Caco-2 (cell line): ENCODE measurements at regions not wholly inside any gene's neighbourhood (a gene's known extent, or its start where the extent isn't known, plus 50 kb on each side); places are given as distances from the start of the nearest gene placed in this dataset.

ENCODE experiments used
- BruUV-seq: library from RNA; stranded (reverse); fragments of 400-500 nt; replicated peaks from 2 replicates; lab custom pipeline; 2021; lab: Mats Ljungman, UMichigan
- CTCF ChIA-PET: fragments of 300-600 bp; sonication (Branson Sonifier 250); formaldehyde crosslinking; loops from one replicate; lab custom pipeline; 2022; ENCODE audit warnings: antibody characterized with exemption; lab: Charles Lee
- POLR2A ChIA-PET: fragments of 300-600 bp; sonication (Branson Sonifier 250); formaldehyde crosslinking; loops from one replicate; lab custom pipeline; 2022; ENCODE audit warnings: antibody characterized with exemption; lab: Charles Lee
- DNase-seq, 2 experiments: peaks; one replicate each; pipeline versions ENCODE4 v3.0.0 to v3.0.0-alpha.2; 2020 to 2022
- H3K27me3 ChIP-seq: replicated peaks from 2 replicates; pipeline ENCODE4 v1.6.0; 2011; ENCODE audit warnings: low read length; ENCODE audit not compliant: control insufficient read depth, insufficient read depth
- H3K36me3 ChIP-seq: 2 replicates; pipeline ENCODE4 v1.5.1; 2011; ENCODE audit warnings: low read length; ENCODE audit not compliant: control insufficient read depth, insufficient read depth
- H3K4me1 ChIP-seq: fragments of 250-450 bp; sonication (Bioruptor Pico); 2 replicates; pipeline ENCODE4 v1.5.1; 2020; ENCODE audit warnings: mild to moderate bottlenecking
- H3K4me3 ChIP-seq: 2 replicates; pipeline ENCODE4 v1.5.1; 2011; ENCODE audit warnings: low read depth, mild to moderate bottlenecking, control low read depth, low read length
- H3K9me3 ChIP-seq: fragments of 250-450 bp; sonication (Bioruptor Pico); 2 replicates; pipeline ENCODE4 v1.5.1; 2020; ENCODE audit warnings: mild to moderate bottlenecking, moderate library complexity
- H3K27ac Mint-ChIP-seq: one replicate; pipeline ENCODE4 v1.8.0; 2022; ENCODE audit warnings: mixed read lengths; ENCODE audit not compliant: unreplicated experiment
- H3K27me3 Mint-ChIP-seq: one replicate; pipeline ENCODE4 v1.8.0; 2022; ENCODE audit warnings: mixed read lengths; ENCODE audit not compliant: insufficient read depth, unreplicated experiment
- H3K36me3 Mint-ChIP-seq: one replicate; pipeline ENCODE4 v1.8.0; 2022; ENCODE audit warnings: mild to moderate bottlenecking, mixed read lengths; ENCODE audit not compliant: insufficient read depth, unreplicated experiment
- H3K4me1 Mint-ChIP-seq: one replicate; pipeline ENCODE4 v1.8.0; 2022; ENCODE audit warnings: low read depth, mixed read lengths; ENCODE audit not compliant: unreplicated experiment
- H3K4me3 Mint-ChIP-seq: one replicate; pipeline ENCODE4 v1.8.0; 2022; ENCODE audit warnings: mild to moderate bottlenecking, moderate library complexity, mixed read lengths; ENCODE audit not compliant: unreplicated experiment
- H3K9me3 Mint-ChIP-seq: one replicate; pipeline ENCODE4 v1.8.0; 2022; ENCODE audit warnings: mixed read lengths; ENCODE audit not compliant: unreplicated experiment
- intact Hi-C: fragments of 100-400 bp; cut with micrococcal nuclease; formaldehyde crosslinking; loops from one replicate; pipeline ENCODE4 v1.10.0; 2022; ENCODE audit not compliant: unreplicated experiment
- TF ChIP-seq, protein P1 (sequence below), 2 experiments: fragments of 200-600 bp in 1 of 2; IDR thresholded peaks; 1 replicate in 1 of 2; 2 replicates in 1 of 2; pipeline versions ENCODE4 v1.5.1 to v1.8.0; 2011 to 2022; ENCODE audit warnings: antibody characterized with exemption in 1 of 2, control low read depth in 1 of 2, inconsistent platforms in 1 of 2, low read depth in 1 of 2, low read length in 1 of 2, mild to moderate bottlenecking in 1 of 2, moderate library complexity in 1 of 2; ENCODE audit not compliant: insufficient read depth in 1 of 2, severe bottlenecking in 1 of 2, unreplicated experiment in 1 of 2

DNA sequence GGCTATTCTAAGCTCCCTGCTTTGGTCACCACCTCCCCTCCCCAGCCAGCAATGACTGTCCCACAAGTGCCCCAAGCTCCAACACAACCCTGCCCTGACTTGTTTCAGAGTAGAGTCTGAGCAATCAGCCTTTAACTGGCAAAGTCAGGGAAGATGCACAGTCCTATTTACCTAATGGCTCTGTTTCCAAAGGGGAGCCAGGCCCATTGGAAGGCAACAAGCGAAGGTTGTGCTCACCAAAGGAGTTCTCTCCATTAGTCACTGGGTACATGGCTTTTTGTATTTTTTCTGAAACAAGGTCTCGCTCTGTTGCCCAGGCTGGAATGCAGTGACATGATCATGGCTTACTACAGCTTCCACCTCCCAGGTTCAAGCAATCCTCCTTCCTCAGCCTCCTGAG, 267.1 kb upstream of the CRY1 start:
- Mint-ChIP-seq H3K4me3 (no peak overlapping the region), H3K27me3 (peaks cover 7% of the 10 kb centered on the region), H3K4me1 (no peaks in the 10 kb centered on the region), H3K9me3 (no peaks in the 10 kb centered on the region), H3K27ac (no peak overlapping the region), H3K36me3 (no peaks in the 10 kb centered on the region)
- Histone ChIP-seq H3K4me3 (no peak overlapping the region), H3K4me1 (no peaks in the 10 kb centered on the region), H3K36me3 (no peaks in the 10 kb centered on the region), H3K27me3 (no peaks in the 10 kb centered on the region), H3K9me3 (no peaks in the 10 kb centered on the region)
- ChIA-PET CTCF (no interaction called here), POLR2A (no interaction called here)
- intact Hi-C loops: no loop called here
- no TSS peak for BruUV-seq
- DNase-seq: no peak
- TF ChIP-seq, protein P1, sequence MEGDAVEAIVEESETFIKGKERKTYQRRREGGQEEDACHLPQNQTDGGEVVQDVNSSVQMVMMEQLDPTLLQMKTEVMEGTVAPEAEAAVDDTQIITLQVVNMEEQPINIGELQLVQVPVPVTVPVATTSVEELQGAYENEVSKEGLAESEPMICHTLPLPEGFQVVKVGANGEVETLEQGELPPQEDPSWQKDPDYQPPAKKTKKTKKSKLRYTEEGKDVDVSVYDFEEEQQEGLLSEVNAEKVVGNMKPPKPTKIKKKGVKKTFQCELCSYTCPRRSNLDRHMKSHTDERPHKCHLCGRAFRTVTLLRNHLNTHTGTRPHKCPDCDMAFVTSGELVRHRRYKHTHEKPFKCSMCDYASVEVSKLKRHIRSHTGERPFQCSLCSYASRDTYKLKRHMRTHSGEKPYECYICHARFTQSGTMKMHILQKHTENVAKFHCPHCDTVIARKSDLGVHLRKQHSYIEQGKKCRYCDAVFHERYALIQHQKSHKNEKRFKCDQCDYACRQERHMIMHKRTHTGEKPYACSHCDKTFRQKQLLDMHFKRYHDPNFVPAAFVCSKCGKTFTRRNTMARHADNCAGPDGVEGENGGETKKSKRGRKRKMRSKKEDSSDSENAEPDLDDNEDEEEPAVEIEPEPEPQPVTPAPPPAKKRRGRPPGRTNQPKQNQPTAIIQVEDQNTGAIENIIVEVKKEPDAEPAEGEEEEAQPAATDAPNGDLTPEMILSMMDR (IDR thresholded peaks at IDR 0.05; ENCODE audit: insufficient read depth in 1 of 2, low read depth in 1 of 2, low read length in 1 of 2, severe bottlenecking in 1 of 2, unreplicated experiment in 1 of 2): no peak

DNA sequence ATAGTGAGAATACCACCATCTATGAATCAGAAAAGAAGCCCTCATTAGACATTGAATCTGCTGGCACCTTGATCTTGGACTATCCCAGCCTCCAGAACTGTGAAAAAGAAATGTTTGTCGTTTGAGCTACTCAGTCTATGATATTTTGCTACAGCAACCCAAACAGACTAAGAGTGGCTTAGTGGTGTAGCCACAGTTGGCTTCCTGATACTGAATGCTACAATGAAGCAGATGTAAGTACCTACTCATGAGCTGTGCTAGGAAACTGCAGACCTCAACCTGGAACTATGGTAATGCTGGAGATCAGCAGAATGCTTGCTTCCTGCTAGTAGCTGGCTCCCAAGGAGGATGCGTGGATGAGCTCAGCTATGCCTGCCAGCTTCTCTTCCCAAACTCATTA, 268.6 kb upstream of the CRY1 start:
- BruUV-seq: no TSS peak
- Mint-ChIP-seq H3K4me3 (no peak overlapping the region), H3K9me3 (no peaks in the 10 kb centered on the region), H3K4me1 (no peaks in the 10 kb centered on the region), H3K27me3 (peaks cover 13% of the 10 kb centered on the region), H3K36me3 (no peaks in the 10 kb centered on the region), H3K27ac (no peak overlapping the region)
- ChIA-PET POLR2A (no interaction called here), CTCF (no interaction called here)
- intact Hi-C loops: no loop called here
- TF ChIP-seq, protein P1 (IDR thresholded peaks at IDR 0.05; ENCODE audit: insufficient read depth in 1 of 2, low read depth in 1 of 2, low read length in 1 of 2, severe bottlenecking in 1 of 2, unreplicated experiment in 1 of 2): no peak
- Histone ChIP-seq H3K4me3 (no peak overlapping the region), H3K36me3 (no peaks in the 10 kb centered on the region), H3K27me3 (no peaks in the 10 kb centered on the region), H3K4me1 (no peaks in the 10 kb centered on the region), H3K9me3 (no peaks in the 10 kb centered on the region)
- DNase-seq: no peak

DNA sequence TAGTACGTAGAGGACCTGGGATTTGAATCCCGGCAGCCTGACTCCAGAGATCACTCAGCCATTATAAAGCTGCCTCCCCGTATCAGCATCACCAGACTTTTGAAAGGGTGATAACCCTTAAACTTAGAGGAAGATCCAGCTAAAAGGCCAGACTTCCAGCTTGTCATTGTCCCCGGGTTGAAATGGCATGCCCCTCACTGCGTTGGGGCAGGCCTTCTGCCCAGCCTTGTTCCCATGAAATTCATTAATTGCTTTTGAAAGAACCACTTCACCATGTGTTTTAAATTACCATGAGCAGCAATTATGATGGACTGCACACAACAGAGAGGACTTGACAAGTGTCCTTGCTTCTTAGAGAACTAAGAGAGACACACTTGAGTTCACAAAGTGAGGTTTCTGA, 269.6 kb upstream of the CRY1 start:
- BruUV-seq: no TSS peak
- intact Hi-C loops: no loop called here
- Mint-ChIP-seq H3K27me3 (peaks cover 13% of the 10 kb centered on the region), H3K4me3 (no peak overlapping the region), H3K36me3 (no peaks in the 10 kb centered on the region), H3K27ac (no peak overlapping the region), H3K9me3 (no peaks in the 10 kb centered on the region), H3K4me1 (no peaks in the 10 kb centered on the region)
- ChIA-PET CTCF (no interaction called here), POLR2A (no interaction called here)
- no peak for DNase-seq
- no peaks in the 10 kb centered on the region for H3K27me3 ChIP-seq
- no peaks in the 10 kb centered on the region for H3K4me1 ChIP-seq
- no peak overlapping the region for H3K4me3 ChIP-seq
- TF ChIP-seq, protein P1 (IDR thresholded peaks at IDR 0.05; ENCODE audit: insufficient read depth in 1 of 2, low read depth in 1 of 2, low read length in 1 of 2, severe bottlenecking in 1 of 2, unreplicated experiment in 1 of 2): no peak
- no peaks in the 10 kb centered on the region for H3K9me3 ChIP-seq
- H3K36me3 ChIP-seq: no peaks in the 10 kb centered on the region
